ENCODE measurements at regions not wholly inside any gene's neighbourhood (a gene's known extent, or its start where the extent isn't known, plus 50 kb on each side); places are given as distances from the start of the nearest gene placed in this dataset.

DNA sequence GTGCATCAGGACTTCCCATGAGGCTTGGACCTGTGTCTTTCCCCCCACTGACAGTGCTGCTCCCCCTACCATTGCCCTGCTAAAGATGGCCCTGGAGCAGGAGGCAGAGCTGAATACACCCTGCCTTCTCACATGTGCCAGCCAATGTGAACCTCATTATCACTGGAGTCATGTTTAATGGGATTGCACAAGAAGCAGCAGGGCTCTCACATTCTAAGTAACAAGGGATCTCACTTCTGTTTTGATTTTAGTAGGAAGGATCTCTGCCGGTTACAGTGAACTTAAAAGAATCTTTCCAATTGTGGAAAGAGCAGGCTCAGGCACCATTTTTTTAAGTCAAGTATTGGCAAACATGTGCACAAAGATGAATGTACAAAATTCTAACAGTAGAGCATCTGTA is 322.1 kb upstream of the MEX3C start:
- FAIRE-seq (no peak), DNase-seq (ENCODE audit: insufficient read length, low spot score) (no peak)
- TF ChIP-seq POLR2A (IDR thresholded peaks at IDR 0.05; ENCODE audit: low read depth, low read length) = no peak

DNA sequence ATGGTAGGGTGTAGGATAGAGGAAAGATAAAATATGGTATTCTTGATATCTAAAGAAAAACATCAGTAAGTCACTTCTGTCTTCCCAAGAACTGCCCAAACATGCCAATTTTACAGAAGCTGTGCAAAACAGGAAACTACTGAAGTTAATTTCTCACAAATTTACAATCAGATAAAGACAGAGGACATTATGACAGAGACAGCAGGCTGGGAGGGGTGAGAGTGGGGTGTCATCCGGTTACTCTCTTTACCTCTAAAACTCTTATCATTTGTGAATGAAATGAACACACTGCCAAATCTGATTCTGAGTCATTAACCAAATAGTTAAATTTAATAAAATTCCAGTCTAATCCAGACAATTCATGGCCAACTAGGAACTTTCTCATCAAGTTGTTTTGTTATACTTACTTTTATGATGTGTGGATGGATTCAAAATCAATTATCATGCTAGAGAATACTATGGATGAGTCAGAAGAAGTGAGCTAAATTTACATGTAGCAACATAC is 323.2 kb upstream of the MEX3C start:
- FAIRE-seq = no peak
- no peak for TF ChIP-seq POLR2A (IDR thresholded peaks at IDR 0.05; ENCODE audit: low read depth, low read length)
- no peak for DNase-seq (ENCODE audit: insufficient read length, low spot score)

DNA sequence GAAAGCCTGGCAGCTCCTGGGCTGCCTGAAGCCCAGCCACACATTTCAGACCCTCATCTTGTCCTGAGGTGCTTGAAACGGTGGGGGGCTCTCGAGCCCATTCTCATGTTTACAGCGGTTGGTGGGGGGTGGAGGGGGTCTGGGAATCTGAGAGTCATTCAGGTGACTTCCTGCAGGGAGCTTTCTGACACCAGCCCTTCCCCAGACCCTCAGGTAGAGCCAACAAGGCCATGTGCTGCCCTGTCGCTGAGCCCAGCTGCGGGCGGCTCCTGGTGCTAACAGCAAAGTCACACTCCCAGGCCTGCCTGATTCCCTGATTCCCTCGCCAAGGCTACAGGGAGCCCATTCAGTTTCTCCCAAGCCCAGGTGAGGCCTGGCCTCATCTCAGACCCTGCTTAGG is 324.9 kb upstream of the MEX3C start:
- DNase-seq (ENCODE audit: insufficient read length, low spot score) = no peak
- no peak for FAIRE-seq
- no peak for TF ChIP-seq POLR2A (IDR thresholded peaks at IDR 0.05; ENCODE audit: low read depth, low read length)

DNA sequence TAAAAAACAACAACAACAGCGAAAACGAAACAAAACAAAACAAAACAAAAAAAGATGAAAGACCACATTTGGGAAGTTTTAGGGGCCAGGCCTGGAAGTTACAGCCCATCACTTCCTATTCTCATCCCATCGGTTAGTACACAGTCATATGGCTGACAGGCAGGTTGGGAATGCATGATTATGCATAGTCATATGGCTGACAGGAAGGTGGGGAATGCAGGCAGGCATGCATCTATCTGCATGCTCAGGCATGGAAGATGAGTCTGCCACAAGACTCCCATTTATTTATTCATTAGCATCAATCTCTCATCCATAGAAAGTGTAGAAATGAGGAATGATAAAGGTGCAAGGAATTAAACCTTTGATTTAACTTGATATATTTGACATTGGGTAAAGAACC is 325.3 kb upstream of the MEX3C start:
- no peak for TF ChIP-seq POLR2A (IDR thresholded peaks at IDR 0.05; ENCODE audit: low read depth, low read length)
- no peak for FAIRE-seq
- no peak for DNase-seq (ENCODE audit: insufficient read length, low spot score)

DNA sequence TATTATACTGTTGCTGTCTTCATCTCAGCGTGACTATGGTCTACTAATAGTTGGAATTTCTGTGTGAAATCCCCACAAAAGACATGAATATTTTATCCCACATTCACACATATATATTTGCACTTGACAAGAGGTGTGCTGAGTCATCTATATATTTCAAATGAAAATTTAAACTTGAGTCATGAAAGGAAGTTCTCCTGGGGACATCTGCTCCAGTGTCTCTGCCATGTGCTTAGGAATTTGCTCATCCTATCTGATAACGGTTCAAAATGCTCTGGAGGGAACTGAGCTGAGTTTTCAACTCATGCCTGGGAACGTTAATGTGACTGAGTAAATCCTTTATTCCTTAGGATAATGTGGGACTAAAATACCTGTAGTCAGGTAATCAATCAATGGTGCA is 326.2 kb upstream of the MEX3C start:
- no peak for DNase-seq (ENCODE audit: insufficient read length, low spot score)
- no peak for TF ChIP-seq POLR2A (IDR thresholded peaks at IDR 0.05; ENCODE audit: low read depth, low read length)
- FAIRE-seq = no peak

DNA sequence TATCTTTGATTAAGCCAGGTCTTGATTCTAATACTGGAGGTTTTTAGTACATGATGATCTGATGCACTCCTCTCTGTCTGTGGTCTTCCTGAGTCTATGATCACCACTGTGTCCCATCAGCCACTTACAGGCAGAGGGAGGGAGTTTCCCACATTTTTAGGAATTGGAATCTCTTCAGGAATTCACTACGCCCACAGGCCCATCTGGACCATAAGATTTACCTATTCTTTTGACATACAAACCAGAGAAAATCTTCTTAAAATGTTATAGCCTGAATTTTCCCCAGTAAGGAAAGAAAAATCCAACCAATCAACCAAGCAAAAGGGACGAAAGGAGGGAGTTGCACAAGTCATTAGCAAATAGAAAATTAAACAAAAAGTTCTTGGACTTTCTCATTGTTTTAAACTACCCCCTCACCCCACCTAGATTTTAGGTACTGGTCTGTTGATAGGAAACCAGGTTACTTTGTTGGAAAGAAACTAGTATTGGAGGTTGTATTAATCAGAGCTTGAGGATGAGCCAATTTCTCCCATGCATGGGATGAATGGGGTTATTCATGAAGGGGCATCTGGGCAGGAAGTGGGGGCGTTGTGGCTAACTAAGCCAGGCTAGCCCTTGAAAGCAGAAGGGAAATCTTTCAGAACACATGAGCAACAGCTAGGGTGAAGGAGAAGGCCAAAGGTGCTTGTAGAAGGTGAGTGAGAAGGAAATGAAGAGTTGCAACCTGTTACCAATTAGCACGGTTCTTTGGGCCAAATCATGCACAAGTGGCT is 328.2 kb upstream of the MEX3C start:
- FAIRE-seq (no peak), DNase-seq (ENCODE audit: insufficient read length, low spot score) (no peak)
- no peak for TF ChIP-seq POLR2A (IDR thresholded peaks at IDR 0.05; ENCODE audit: low read depth, low read length)

DNA sequence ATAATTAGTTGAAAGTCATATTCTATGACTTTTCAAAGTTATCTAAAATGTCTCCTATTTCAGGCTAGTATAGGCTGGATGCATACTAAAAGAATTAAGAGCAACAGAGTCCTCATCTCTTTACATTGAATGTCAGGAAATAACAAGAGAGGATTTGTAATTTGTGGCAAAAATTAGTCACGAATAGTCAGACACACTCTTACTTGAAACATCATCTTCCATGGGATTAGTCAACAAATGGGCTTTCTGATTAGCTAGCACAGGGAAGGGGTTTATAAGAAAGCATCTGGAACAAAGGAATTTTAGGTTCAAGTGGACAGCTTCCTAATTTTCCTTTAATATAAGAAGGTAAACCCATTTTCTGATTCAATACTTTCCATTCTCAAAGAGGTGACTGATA is 330.3 kb upstream of the MEX3C start:
- no peak for DNase-seq (ENCODE audit: insufficient read length, low spot score)
- TF ChIP-seq POLR2A (IDR thresholded peaks at IDR 0.05; ENCODE audit: low read depth, low read length) = no peak
- FAIRE-seq = no peak

DNA sequence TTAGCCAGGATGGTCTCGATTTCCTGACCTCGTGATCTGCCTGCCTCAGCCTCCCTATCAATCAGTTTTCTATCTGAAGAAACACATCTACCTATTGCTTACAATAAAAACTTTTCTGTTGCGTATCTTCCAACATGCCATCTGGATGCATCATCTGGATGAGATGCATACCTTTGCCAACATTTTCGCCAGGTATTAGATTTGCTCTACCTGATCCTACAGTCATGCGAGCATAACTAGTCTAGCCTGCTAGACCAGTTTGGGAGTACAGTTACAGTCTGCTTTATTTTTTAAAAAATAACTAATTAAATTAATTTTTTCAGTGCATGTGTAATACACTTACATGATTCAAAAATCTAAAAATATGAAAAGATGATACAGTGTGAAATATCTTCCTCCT is 334.0 kb upstream of the MEX3C start:
- no peak for TF ChIP-seq POLR2A (IDR thresholded peaks at IDR 0.05; ENCODE audit: low read depth, low read length)
- FAIRE-seq (no peak), DNase-seq (ENCODE audit: insufficient read length, low spot score) (no peak)

DNA sequence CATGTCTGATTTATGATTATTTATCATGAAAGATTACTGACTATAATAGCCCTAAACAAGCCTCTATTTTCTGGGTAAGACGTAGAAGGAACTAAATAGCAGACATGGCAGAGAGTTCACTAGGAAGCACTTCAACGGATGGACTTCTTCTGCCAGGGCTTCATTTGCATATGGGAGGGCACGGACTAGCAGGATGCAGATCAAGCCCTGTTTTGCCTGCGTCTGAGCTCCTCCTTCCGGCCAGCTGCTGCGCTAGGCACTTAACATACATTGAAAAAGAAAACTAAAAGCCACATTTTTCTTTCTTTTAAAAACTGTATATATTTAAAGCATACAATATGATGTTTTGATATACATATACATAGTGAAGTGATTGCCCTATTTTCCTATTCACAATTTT is 340.0 kb upstream of the MEX3C start:
- no peak for DNase-seq (ENCODE audit: insufficient read length, low spot score)
- FAIRE-seq = no peak
- no peak for TF ChIP-seq POLR2A (IDR thresholded peaks at IDR 0.05; ENCODE audit: low read depth, low read length)

DNA sequence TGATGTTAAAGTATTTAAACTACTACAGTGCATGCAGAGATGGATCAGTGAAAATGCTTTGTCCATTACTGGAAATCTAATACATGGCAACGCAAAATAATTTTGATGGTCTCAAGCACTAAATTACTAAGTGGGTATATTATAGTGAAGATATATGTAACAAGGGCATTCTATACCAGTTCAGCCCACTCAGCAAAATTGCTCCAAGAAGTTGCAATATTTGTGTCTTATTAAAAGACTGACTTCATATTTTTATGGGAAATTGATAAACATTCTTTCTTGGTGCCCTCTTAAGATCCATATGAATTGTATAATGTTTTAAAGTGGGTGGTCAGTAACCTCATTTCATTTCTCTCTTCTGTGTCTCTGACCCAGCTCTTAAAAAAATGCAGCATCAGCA is 343.1 kb upstream of the MEX3C start:
- no peak for TF ChIP-seq POLR2A (IDR thresholded peaks at IDR 0.05; ENCODE audit: low read depth, low read length)
- DNase-seq (ENCODE audit: insufficient read length, low spot score) (no peak), FAIRE-seq (no peak)

DNA sequence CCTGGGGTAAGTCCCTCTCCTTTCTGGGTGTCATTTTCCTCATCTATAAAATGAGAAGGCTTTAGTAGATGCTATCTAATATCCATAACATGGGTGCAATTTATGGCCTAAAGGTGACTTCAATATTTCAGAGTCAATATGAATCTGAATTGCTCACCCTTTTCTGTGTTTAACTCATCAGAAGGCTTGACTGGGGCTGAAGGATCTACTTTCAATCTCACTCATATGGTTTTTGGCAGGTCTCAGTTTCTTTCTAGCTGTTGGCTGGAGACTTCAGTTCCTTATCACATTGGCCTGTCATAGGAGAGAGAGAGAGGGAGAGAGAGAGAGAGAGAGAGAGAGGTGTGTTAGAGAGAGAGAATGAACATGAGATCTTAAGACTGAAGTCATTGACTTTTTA is 343.7 kb upstream of the MEX3C start:
- no peak for TF ChIP-seq POLR2A (IDR thresholded peaks at IDR 0.05; ENCODE audit: low read depth, low read length)
- no peak for DNase-seq (ENCODE audit: insufficient read length, low spot score)
- FAIRE-seq = no peak

DNA sequence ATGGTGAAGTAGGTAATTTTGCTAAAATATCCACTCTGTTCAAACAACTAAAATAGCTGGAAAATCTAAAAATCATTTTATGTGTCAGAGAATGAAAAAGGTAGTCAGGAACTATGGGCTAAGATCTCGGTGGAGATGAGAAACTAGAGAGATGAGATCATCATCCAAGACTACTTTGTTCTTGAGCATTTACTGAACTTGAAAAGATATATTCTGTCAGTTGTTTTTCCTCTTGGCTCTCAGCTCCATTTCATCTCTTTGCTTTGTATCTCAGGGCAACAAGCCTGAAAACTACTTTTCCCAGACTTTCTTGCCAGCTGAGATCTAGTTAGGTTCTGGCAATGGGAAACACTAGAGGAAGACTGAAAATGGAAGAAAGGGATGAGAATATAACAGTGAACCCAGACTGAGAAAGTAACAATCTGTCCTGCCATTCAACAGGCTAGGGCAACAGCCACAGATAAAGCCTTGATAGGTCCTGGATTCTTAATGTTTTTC is 346.2 kb upstream of the MEX3C start:
- no peak for TF ChIP-seq POLR2A (IDR thresholded peaks at IDR 0.05; ENCODE audit: low read depth, low read length)
- FAIRE-seq (no peak), DNase-seq (ENCODE audit: insufficient read length, low spot score) (no peak)

DNA sequence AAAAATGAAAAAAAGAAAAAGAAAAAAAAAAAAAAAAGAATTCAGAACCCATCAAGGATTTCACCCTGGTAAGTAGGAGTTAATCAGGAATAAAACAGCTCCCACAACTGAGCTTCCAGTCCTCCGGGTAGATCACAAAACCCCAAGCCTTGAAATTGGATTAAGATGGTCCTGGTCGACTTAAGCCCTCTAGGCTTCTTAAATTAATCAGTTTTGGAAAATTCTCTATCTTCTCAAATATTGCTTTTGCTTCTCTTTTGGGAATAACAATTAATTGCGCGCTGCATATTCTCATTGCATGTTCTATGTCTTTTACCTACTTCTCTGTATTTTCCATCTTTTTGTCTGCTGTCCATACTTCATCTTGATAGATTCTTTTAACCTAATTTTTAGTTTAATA is 348.0 kb upstream of the MEX3C start:
- FAIRE-seq (no peak), DNase-seq (ENCODE audit: insufficient read length, low spot score) (no peak)

DNA sequence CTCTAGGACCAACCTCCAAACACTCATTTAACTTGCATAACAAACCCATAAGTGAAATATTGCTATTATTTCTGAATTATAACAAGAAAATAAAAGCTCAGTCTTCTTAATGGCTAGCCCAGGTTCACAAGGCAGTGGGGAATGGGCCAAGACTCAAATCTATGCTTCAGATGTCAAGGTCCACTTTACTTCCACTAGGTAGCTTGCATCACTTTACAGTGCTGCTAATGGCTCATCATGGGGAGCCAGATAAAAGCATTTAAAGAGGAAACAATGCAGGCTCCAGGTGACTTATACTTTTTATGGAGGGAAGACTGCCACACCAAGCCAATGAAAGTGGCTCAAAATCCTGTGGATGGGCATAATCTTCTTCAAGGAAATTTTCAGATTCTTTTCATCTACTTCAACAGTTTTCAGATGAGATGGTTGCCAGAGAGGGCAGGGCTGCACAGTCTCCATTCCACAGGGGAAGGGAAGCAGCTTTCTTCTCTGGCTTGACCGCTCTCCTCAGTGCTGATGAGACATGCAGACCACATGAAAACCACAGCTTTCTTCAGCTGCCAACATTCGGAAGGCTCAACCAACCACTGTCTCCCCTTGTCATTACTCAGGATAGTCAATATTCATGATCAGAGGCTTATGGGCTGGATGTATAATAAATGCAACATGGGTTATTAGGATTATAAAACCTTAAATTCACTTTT is 361.9 kb upstream of the MEX3C start:
- FAIRE-seq (no peak), DNase-seq (ENCODE audit: insufficient read length, low spot score) (no peak)
- no peak for TF ChIP-seq POLR2A (IDR thresholded peaks at IDR 0.05; ENCODE audit: low read depth, low read length)

More for the DNA sequence above, 348.0 kb upstream of the MEX3C start:
- no peak for TF ChIP-seq POLR2A (IDR thresholded peaks at IDR 0.05; ENCODE audit: low read depth, low read length)

DNA sequence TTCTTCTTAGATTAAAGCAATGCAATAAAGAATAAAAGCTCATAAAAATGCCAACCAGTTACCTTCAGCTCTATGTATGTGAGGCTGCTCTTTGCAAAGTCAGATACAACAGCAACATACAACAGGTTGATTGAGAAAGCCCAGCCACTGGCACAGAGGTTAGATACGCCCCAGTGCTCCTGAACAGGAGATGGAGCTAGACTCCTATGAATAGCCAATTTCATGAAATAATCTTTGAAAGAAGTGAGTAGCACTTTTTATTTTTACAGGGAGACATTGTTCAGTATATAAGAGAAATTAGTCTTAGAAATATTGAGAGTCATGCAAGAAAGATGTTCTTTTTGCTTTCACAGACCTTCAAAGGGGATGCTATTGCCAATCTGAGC is 362.4 kb upstream of the MEX3C start:
- no peak for TF ChIP-seq POLR2A (IDR thresholded peaks at IDR 0.05; ENCODE audit: low read depth, low read length)
- no peak for FAIRE-seq

More for the DNA sequence above, 362.4 kb upstream of the MEX3C start:
- DNase-seq (ENCODE audit: insufficient read length, low spot score) = no peak
